B cell (primary cell): ENCODE measurements at regions not wholly inside any gene's neighbourhood (a gene's known extent, or its start where the extent isn't known, plus 50 kb on each side); places are given as distances from the start of the nearest gene placed in this dataset.

Source experiments
- ATAC-seq: fragments of 200-7000 bp; cut with Tn5 transposase; one replicate; pipeline ENCODE4 v1.10.0; 2021; ENCODE audit warnings: low read depth, mild to moderate bottlenecking, moderate number of reproducible peaks, moderate library complexity
- CTCF ChIA-PET: fragments of 350-600 bp; sonication (Branson Sonifier 250); formaldehyde crosslinking; loops from one replicate; lab custom pipeline; 2021; ENCODE audit warnings: antibody characterized with exemption, inconsistent platforms; lab: Charles Lee
- POLR2A ChIA-PET: fragments of 350-600 bp; sonication (Branson Sonifier 250); formaldehyde crosslinking; loops from one replicate; lab custom pipeline; 2021; ENCODE audit warnings: antibody characterized with exemption; lab: Charles Lee
- DNase-seq: peaks from one replicate; pipeline ENCODE4 v3.0.0; 2013
- H2AFZ ChIP-seq: 2 replicates; pipeline ENCODE4 v1.6.1; 2012; ENCODE audit warnings: mild to moderate bottlenecking, low read depth, low read length; ENCODE audit not compliant: insufficient read depth, poor library complexity, severe bottlenecking
- H3K27ac ChIP-seq, 2 donors: 1 replicate in 1 of 2; 2 replicates in 1 of 2; pipeline ENCODE4 v1.5.1; 2012 to 2013; ENCODE audit warnings: low read length in 2 of 2, mild to moderate bottlenecking in 2 of 2, moderate library complexity in 1 of 2
- H3K27me3 ChIP-seq, 4 experiments: fragments of 200-600 bp in 1 of 4; sonication (generic) in 1 of 4; replicated peaks in 1 of 4; 1 replicate in 2 of 4; 2 replicates in 2 of 4; pipeline versions ENCODE4 v1.6.1 to v1.7.0; 2013 to 2016; ENCODE audit warnings: low read length in 3 of 4, mild to moderate bottlenecking in 2 of 4, mixed read lengths in 1 of 4, moderate library complexity in 1 of 4; ENCODE audit not compliant: insufficient read depth in 4 of 4, control insufficient read depth in 3 of 4; ENCODE audit errors: control extremely low read depth in 1 of 4
- H3K36me3 ChIP-seq, 2 experiments: replicated peaks in 1 of 2; 1 replicate in 1 of 2; 2 replicates in 1 of 2; pipeline versions ENCODE4 v1.6.1 to v1.7.1; 2013; ENCODE audit warnings: low read length in 1 of 2; ENCODE audit not compliant: insufficient read depth in 2 of 2, control insufficient read depth in 1 of 2; ENCODE audit errors: control extremely low read depth in 1 of 2, extremely low read depth in 1 of 2
- H3K4me1 ChIP-seq, 2 donors: fragments of 200-600 bp in 1 of 2; sonication (generic) in 1 of 2; 1 replicate in 1 of 2; 2 replicates in 1 of 2; pipeline versions ENCODE4 v1.5.1 to v1.6.1; 2013 to 2017; ENCODE audit warnings: low read length in 2 of 2; ENCODE audit not compliant: control insufficient read depth in 2 of 2, insufficient read depth in 2 of 2
- H3K4me2 ChIP-seq: replicated peaks from 2 replicates; pipeline ENCODE3; 2012; ENCODE audit warnings: mild to moderate bottlenecking, low read depth, low read length; ENCODE audit not compliant: poor library complexity, severe bottlenecking
- H3K4me3 ChIP-seq, 5 experiments: fragments of 200-600 bp in 1 of 5; sonication (generic) in 1 of 5; 1 replicate in 3 of 5; 2 replicates in 2 of 5; pipeline versions ENCODE4 v1.5.1 to v1.7.0; 2011 to 2016; ENCODE audit warnings: low read length in 4 of 5, mild to moderate bottlenecking in 4 of 5, low read depth in 2 of 5, control low read depth in 1 of 5, moderate library complexity in 1 of 5; ENCODE audit not compliant: insufficient read depth in 1 of 5; ENCODE audit errors: control extremely low read depth in 1 of 5, extremely low read depth in 1 of 5
- H3K79me2 ChIP-seq: fragments of 200-600 bp; sonication (generic); one replicate; pipeline ENCODE4 v1.6.0; 2016; ENCODE audit warnings: low read length; ENCODE audit not compliant: control insufficient read depth, insufficient read depth
- H3K9ac ChIP-seq: fragments of 200-600 bp; sonication (generic); 2 replicates; pipeline ENCODE4 v1.6.1; 2017; ENCODE audit warnings: mild to moderate bottlenecking, low read length, moderate library complexity
- H3K9me3 ChIP-seq, 3 donors: one replicate each; pipeline versions ENCODE4 v1.6.1 to v1.7.1; 2013; ENCODE audit warnings: low read length in 2 of 3; ENCODE audit not compliant: control insufficient read depth in 2 of 3, insufficient read depth in 1 of 3; ENCODE audit errors: control extremely low read depth in 1 of 3
- H4K20me1 ChIP-seq: 2 replicates; pipeline ENCODE4 v1.6.0; 2012; ENCODE audit warnings: mild to moderate bottlenecking, low read length; ENCODE audit not compliant: insufficient read depth, control insufficient read depth, poor library complexity, severe bottlenecking
- H3K27ac Mint-ChIP-seq: one replicate; pipeline ENCODE4 v1.8.0; 2021; ENCODE audit warnings: mixed read lengths
- H3K27me3 Mint-ChIP-seq: one replicate; pipeline ENCODE4 v1.8.0; 2021; ENCODE audit warnings: mixed read lengths
- H3K4me1 Mint-ChIP-seq: one replicate; pipeline ENCODE4 v1.8.0; 2021; ENCODE audit warnings: mixed read lengths
- H3K4me3 Mint-ChIP-seq: one replicate; pipeline ENCODE4 v1.8.0; 2021; ENCODE audit warnings: mixed read lengths
- H3K9me3 Mint-ChIP-seq: one replicate; pipeline ENCODE4 v1.8.0; 2022; ENCODE audit warnings: mixed read lengths; ENCODE audit not compliant: insufficient read depth
- EZH2 ChIP-seq: IDR thresholded peaks from 2 replicates; pipeline ENCODE4 v1.6.1; 2012; ENCODE audit warnings: borderline replicate concordance, low read depth, mild to moderate bottlenecking, moderate library complexity, low read length; ENCODE audit not compliant: insufficient read depth, poor library complexity, severe bottlenecking
- WGBS: methylation state at CpG from one replicate; pipeline ENCODE4 v1.1.5; 2013; ENCODE audit warnings: missing lambda C conversion rate; ENCODE audit not compliant: insufficient coverage; 5-methylcytosine and 5-hydroxymethylcytosine counted together
- intact Hi-C: fragments of 100-400 bp; cut with micrococcal nuclease; formaldehyde crosslinking; loops from one replicate; pipeline ENCODE4 v1.10.0; 2022
- TF ChIP-seq, protein P1 (sequence below): fragments of 200-600 bp; IDR thresholded peaks from one replicate; pipeline ENCODE4 v1.8.0; 2022; ENCODE audit warnings: antibody characterized with exemption, mild to moderate bottlenecking

DNA sequence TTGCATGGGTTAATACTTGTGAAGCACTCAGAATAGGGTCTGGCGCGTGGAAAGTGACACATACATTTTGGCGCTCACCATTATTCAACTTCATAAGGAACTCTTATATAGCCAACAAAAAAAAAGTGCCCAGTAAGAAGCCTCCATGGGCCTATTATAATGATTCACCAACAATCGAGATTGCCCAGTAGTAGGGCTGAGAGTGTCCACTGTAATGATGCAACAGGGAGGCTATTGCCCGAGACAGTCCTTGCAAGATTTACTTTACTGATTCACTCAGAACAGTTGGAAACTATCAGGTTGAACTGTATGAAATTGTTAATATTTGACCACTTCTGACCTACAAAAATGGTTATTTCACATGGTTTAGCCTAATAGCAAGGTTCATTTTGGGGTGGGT lies 86.0 kb downstream of the PJA1 start:
- WGBS: no CpG with 5 or more reads among the region's 5 CpGs
- no peak overlapping the region for H3K4me3 ChIP-seq
- no peak overlapping the region for H2AFZ ChIP-seq
- H3K4me1 Mint-ChIP-seq: no peaks in the 10 kb centered on the region
- POLR2A ChIA-PET: no interaction called here
- no peaks in the 10 kb centered on the region for H3K36me3 ChIP-seq
- TF ChIP-seq, protein P1, sequence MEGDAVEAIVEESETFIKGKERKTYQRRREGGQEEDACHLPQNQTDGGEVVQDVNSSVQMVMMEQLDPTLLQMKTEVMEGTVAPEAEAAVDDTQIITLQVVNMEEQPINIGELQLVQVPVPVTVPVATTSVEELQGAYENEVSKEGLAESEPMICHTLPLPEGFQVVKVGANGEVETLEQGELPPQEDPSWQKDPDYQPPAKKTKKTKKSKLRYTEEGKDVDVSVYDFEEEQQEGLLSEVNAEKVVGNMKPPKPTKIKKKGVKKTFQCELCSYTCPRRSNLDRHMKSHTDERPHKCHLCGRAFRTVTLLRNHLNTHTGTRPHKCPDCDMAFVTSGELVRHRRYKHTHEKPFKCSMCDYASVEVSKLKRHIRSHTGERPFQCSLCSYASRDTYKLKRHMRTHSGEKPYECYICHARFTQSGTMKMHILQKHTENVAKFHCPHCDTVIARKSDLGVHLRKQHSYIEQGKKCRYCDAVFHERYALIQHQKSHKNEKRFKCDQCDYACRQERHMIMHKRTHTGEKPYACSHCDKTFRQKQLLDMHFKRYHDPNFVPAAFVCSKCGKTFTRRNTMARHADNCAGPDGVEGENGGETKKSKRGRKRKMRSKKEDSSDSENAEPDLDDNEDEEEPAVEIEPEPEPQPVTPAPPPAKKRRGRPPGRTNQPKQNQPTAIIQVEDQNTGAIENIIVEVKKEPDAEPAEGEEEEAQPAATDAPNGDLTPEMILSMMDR: no peak
- no peak for TF ChIP-seq EZH2
- intact Hi-C loops: no loop called here
- no peak overlapping the region for H3K27ac ChIP-seq
- no peaks in the 10 kb centered on the region for H3K9me3 Mint-ChIP-seq
- no peak overlapping the region for H3K9ac ChIP-seq
- CTCF ChIA-PET: no interaction called here
- no peaks in the 10 kb centered on the region for H3K27me3 ChIP-seq
- H3K4me1 ChIP-seq: no peaks in the 10 kb centered on the region
- H3K27me3 Mint-ChIP-seq: no peaks in the 10 kb centered on the region
- ATAC-seq (no peak), DNase-seq (no peak)
- no peaks in the 10 kb centered on the region for H4K20me1 ChIP-seq
- H3K4me2 ChIP-seq: no peak overlapping the region
- no peak overlapping the region for H3K27ac Mint-ChIP-seq
- H3K79me2 ChIP-seq: no peaks in the 10 kb centered on the region
- no peaks in the 10 kb centered on the region for H3K9me3 ChIP-seq
- H3K4me3 Mint-ChIP-seq: no peak overlapping the region

DNA sequence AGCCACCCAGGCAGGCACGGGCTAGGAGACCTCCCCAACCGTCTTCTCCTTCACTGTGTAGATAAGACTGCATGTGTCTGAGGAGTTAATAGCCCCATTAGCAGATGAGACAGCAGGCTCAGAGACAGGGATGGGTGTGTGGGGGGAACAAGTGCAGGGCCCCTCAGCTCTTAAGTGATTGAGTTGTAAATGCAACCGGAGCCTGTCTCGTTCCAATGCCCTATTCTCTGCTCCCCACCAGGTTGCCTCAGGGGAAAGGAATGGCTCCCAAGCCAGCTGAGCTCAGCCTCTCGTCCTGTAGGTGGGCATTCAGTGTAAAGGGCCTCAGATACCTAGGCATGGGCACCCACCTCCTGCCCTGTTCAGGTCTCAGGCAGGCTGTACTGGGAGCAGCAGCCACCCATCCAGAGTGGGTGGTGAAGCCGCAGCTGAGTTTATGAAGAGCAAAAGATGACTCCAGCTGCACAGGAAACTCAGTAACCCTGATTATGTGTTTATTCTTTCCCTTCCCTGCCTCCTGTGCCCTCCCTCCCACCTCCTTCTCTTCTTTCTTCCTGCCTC lies 87.3 kb downstream of the PJA1 start:
- Histone ChIP-seq H3K27ac (no peak overlapping the region), H3K9ac (no peak overlapping the region), H3K27me3 (no peaks in the 10 kb centered on the region), H3K79me2 (no peaks in the 10 kb centered on the region), H3K4me3 (no peak overlapping the region), H3K9me3 (no peaks in the 10 kb centered on the region), H3K4me2 (no peak overlapping the region), H2AFZ (no peak overlapping the region), H4K20me1 (no peaks in the 10 kb centered on the region), H3K36me3 (no peaks in the 10 kb centered on the region), H3K4me1 (no peaks in the 10 kb centered on the region)
- Mint-ChIP-seq H3K4me3 (no peak overlapping the region), H3K27ac (no peak overlapping the region), H3K27me3 (no peaks in the 10 kb centered on the region), H3K4me1 (no peaks in the 10 kb centered on the region), H3K9me3 (no peaks in the 10 kb centered on the region)
- TF ChIP-seq, protein P1: no peak
- POLR2A ChIA-PET: no interaction called here
- ATAC-seq (no peak), DNase-seq (no peak)
- CTCF ChIA-PET: no interaction called here
- 50% methylated on average over 1 of the region's 6 CpGs for WGBS
- intact Hi-C loops: no loop called here
